Muscle of arm (tissue), 1 donor: ENCODE measurements at regions not wholly inside any gene's neighbourhood (a gene's known extent, or its start where the extent isn't known, plus 50 kb on each side); places are given as distances from the start of the nearest gene placed in this dataset.

Experiments
- DNase-seq: peaks from one replicate; pipeline ENCODE4 v3.0.0-alpha.2; 2013

GRCh38 chr4:62159306-62159705 lies 959.2 kb downstream of the ADGRL3 start:
- no peak for DNase-seq

GRCh38 chr4:62156205-62156604 lies 956.1 kb downstream of the ADGRL3 start:
- DNase-seq = no peak

DNA sequence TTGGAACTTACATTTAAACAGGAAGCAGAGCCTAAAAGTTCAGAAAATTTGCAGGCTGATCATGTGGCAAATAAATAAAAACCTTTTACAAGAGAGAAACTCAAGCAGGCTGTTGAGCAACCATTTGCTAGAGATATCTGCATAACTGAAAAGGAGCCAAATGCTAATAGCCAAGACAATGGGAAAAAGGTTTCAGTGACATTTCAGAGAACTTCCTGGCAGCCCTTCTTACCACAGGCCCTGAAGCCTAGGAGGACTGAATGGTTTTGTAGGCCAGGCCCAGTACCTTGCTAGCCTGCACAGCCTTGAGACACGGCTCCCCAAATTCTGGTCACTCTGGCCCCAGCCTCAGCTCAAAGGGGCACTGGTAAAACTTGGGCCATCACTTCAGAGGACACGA lies 945.1 kb downstream of the ADGRL3 start:
- no peak for DNase-seq

DNA sequence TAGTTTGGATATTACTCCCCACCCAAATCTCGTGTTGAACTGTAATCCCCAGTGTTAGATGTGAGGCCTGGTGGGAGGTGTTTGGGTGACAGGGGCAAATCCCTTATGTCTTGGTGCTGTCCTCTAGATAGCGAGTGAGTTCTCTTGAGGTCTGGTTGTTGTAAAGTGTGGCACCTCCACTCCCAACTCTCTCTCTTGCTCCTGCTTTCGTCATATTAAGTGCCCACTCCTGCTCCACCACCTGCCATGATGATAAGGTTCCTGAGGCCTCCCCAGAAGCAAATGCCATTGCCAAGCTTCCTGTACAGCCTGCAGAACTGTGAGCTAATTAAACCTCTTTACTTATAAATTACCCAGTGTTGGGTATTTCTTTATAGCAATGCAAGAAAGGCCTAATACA lies 944.3 kb downstream of the ADGRL3 start:
- no peak for DNase-seq

GRCh38 chr4:62135565-62136156 lies 935.5 kb downstream of the ADGRL3 start:
- no peak for DNase-seq

DNA sequence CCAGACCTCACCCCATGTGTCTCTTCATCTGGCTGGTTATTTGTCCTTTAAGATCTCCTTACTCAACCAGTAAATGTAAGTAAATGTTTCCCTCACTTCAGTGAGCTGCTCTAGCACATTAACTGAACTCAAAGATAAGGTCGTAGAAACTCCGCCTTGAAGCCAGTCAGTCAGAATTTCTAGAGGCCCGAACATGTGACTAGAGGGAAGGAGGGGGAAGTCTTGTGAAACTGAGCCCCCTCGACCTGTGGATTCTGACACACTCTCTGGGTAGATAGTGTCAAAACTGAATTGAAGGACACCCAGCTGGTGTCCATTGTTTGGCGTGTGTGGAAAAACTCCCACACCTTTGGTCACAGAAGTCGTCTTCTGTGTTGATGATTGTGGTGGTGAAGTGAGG lies 933.9 kb downstream of the ADGRL3 start:
- DNase-seq = no peak

- no peak for DNase-seq
Observed at GRCh38 chr4:62133101-62133897, 933.2 kb downstream of the ADGRL3 start.

- DNase-seq = no peak
Observed at GRCh38 chr4:62131049-62131448, 930.9 kb downstream of the ADGRL3 start.

DNA sequence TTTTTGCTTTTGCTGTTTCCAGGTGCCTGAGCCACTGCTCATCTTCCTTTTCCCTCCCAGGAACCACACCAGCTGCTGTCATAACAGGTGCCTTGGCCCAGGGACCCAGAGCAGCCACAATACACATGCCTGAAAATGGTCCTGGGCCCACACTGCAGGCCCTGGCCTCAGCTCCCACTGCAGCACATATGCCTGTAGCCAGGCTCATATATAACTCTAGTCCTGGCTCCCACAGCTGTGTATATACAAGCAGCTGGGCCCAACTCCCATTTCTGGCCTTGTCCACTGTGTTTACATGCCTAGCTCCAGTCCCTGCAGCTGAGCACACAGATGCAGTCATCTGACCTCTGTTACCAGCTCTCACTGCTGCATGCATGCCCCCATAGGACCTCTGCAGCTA lies 930.5 kb downstream of the ADGRL3 start:
- peak; percentile 4 for DNase-seq

- DNase-seq = no peak
Observed at GRCh38 chr4:62130230-62130629, 930.1 kb downstream of the ADGRL3 start.
